GM19351 (cell line): ENCODE measurements at regions not wholly inside any gene's neighbourhood (a gene's known extent, or its start where the extent isn't known, plus 50 kb on each side); places are given as distances from the start of the nearest gene placed in this dataset.

Experiments used
- ATAC-seq: cut with Tn5 transposase; IDR thresholded peaks from one replicate; pipeline ENCODE4 v1.9.1; 2021; ENCODE audit warnings: mild to moderate bottlenecking, moderate library complexity; ENCODE audit not compliant: unreplicated experiment

GRCh38 chr18:51397347-51397962 lies 200.0 kb upstream of the MEX3C start:
- ATAC-seq: no peak

GRCh38 chr18:51398104-51398503 lies 200.6 kb upstream of the MEX3C start:
- ATAC-seq: no peak

DNA sequence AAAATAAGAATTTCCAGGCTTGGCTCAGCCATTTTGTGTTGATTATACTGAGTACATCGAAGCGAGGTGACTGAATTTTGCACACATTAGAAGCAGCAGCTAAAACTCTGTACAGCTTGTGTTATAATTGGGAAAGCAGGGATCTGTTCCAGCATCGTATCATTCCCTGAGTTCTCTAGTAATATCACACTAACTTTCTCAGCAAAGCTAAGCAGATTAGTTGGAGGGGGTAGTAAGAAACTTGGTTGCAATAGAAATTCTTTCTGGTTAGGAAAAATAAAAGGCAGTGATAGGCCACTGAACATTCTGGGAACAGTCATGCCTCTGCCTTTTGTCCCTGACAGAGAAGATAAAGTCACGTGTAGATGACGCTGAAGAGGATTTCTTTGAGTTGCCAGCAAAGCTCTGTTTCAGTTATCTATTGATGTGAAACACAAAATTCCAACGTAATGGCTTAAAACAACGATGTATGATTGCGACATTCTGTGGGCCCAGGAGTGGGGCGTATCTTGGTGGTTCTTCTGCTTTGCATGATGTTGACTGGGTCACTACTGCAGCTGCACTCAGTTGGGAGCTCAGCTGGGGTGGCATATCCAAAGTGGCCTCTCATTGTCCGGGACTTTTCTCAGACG lies 202.1 kb upstream of the MEX3C start:
- ATAC-seq: no peak

DNA sequence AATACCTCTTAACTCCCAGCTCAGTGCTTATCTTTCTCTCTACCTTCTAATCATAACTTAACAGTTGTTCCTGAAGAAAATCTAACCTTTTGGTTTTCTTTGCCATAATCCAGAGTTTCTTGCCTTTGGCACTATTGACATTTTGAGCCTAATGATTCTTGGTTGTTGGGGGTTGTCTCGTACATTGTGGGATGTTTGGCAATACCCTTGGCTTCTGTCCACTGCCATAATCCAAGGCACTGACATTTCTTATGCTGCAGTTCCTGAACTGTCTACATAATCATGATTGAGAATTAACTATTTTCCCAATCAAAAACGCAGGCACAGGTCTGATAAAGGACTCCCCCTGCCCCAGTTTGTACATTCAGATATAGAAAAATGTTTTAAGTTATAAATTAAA lies 203.2 kb upstream of the MEX3C start:
- no peak for ATAC-seq

DNA sequence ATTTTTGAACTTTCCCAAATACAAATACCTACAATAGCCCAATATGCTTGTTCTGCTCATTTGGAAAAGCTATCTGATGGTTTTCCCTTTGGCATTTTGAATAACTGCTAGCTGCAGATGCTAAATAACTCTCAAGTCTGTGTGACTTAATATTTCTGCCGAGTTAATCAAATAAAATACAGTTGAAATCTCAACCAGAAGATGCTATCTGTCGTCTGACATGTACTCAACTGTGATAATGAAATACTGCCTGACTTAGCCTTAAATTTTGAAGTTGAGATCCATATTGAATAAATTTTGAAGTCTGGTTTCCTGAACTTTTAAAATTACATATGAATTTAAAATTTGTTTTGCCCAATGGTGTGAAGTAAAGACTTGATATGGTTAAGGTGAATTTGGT lies 204.4 kb upstream of the MEX3C start:
- no peak for ATAC-seq

DNA sequence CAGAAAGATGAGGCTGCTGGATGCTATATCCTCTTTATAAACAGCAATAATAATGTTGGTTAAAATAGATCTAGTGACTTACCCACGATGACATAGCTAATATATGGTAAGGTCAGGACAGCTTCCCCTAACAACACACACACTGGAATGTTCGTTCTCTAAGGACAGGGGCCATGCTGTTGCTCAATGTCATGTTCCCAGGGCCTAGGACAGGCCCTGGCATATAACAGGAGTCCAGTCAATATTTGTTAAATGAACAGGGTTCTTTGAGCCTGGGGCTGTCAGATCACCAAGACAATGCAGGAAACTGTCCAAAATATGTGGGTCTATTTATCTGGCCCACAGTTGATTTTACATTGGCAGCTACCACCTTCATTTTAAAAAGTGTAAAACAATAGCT lies 207.1 kb upstream of the MEX3C start:
- no peak for ATAC-seq

DNA sequence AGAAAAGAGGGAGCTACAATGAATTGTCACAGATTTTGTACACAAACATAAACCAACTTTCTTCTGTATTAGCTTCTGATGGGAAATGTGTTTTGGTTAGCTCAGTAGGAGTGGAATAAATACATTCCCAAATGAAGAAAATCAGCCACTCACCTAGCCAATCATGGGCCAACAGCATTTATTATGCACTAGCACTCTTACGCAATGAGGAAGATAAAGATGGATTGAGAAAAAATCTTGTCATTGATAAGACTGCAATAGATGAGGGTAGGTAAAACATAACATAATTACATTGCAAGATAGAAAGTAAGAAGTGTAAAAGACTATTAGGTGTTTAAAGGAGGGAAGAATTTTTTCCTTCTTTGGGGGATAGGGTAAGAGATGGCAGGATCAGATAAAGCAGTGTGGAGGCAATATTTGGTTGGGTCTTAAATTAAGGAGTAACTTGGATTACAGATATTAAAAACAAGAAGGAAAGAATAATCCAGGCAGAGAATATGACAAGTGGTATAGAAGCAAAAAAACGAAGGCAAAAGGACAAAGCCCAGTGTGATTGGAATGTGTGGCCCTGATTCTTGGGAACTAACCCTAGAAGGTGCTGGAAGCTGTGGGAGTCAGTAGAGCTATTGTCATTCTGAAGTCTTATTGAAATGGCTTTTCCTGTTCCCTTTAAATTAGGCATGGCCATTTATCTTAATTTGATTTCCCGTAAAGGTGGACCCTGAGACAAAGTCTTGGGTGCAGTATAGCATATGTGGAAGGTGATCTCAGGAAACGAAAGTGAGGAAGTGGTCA lies 208.4 kb upstream of the MEX3C start:
- no peak for ATAC-seq

DNA sequence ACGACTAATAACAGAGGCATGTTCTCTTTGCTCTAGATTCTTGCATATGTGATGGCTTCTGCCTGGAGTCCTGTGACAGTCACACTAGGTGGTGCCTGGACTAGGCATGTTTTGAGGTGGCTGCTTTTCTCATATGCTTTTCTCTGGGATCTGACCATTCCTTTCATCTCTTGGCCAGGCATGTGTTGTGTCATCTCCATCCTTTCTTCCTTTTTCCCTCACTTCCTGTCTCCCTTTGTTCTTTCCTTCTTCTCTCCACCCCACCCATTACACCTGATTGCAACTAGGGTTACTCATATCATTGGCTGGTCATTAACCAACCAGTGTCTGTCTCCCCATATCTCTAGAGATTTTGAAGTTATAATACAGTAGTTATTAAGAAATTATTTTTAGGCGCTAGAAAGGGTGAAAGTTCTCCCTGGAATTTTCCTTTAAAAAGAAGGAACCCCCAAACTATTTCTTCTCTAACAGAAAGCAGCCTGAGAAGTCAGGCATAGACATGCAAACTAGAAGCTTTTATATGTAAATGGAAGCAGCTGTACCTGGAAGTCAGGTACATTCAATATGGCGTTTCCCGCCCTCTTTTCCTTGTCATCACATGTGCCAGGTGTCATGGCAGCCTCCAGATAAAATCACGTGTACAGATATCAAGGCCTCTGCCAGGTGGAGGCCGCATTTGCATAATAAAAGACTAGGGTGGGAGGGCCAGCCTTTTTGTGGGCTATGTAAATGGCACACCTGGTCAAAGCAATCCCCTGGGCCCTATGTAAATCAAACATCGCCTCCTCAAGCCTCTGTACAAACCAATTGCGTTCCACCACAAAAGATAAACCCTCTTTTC lies 220.4 kb upstream of the MEX3C start:
- ATAC-seq: no peak

GRCh38 chr18:51425475-51425874 lies 228.0 kb upstream of the MEX3C start:
- peak; percentile 80 for ATAC-seq

DNA sequence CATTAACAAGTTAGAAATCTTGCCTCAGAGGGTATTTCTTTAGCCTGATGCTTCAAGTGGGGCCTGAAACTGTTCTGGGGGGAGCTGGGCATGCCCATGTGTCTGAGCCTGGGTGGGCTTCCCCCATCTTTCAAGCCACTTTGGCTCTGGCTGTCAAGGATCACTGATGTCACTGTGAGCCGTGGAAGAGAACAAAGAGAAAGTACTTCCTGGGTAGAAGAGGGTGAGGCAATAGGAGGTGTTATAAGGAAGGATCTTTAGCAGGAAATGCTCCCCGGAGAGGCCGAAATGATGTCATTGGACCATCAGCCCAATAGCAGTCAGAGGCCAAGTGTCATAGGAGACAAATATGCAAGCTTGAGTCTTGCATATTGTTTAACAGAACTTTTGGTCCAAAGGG lies 228.4 kb upstream of the MEX3C start:
- ATAC-seq: peak; percentile 55

- ATAC-seq: no peak
Observed at GRCh38 chr18:51426996-51427395, 229.5 kb upstream of the MEX3C start.

GRCh38 chr18:51429644-51430043 lies 232.2 kb upstream of the MEX3C start:
- ATAC-seq: no peak

DNA sequence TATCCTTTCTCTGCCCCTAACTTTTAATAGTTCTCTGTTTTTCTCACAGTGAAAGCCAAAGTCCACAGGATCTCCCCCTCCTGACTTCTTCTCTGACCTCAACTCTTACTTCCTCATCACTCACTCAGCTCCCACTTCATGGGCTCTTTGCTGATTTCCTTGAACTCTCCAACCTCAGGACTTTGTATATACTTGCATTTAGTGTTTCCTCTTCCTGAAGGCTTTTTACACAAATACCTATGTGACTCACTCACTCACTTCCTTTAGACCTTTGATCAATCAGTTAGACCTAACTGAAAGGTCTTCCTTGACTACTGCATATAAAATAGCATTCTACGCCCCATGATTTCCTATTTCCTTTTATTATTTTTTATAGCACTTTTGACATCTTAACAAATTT lies 233.1 kb upstream of the MEX3C start:
- ATAC-seq: no peak

DNA sequence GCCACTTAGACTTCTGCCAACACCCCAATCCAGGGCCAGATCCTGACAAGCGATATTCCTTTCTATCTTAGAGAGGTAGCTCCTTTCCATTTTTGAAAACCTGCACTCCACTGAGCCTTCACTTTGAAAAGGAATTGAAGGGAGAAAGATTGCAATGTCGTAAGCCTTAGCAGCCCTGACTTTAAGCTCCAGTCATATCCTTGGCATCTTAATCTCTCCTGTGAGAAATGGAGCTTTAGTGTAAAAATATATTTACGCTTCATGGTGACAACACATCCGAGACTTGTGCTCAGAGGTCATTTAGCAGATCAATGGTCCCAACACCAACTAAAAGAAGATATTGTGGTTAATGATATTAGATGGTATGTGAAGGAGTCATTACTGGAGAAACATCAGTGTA lies 235.8 kb upstream of the MEX3C start:
- ATAC-seq: no peak

DNA sequence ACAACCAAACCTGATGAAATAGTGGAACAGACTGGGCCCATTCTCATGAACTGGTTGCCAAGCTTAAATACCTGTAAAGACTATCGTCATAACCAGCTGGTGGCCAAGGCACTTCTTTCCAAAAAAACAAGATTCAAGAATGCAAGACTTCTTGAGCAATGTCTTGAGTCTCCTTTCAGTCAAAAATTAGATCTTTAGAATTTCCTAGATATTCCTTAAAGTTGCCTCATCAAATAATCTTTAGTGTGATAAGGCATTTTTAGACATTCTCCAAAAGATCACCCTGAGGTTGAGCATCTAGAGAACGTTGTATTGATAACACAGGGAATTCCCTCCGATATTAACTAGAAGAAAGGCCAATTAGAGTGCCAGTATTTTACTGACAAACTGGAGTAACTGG lies 236.4 kb upstream of the MEX3C start:
- ATAC-seq: no peak

DNA sequence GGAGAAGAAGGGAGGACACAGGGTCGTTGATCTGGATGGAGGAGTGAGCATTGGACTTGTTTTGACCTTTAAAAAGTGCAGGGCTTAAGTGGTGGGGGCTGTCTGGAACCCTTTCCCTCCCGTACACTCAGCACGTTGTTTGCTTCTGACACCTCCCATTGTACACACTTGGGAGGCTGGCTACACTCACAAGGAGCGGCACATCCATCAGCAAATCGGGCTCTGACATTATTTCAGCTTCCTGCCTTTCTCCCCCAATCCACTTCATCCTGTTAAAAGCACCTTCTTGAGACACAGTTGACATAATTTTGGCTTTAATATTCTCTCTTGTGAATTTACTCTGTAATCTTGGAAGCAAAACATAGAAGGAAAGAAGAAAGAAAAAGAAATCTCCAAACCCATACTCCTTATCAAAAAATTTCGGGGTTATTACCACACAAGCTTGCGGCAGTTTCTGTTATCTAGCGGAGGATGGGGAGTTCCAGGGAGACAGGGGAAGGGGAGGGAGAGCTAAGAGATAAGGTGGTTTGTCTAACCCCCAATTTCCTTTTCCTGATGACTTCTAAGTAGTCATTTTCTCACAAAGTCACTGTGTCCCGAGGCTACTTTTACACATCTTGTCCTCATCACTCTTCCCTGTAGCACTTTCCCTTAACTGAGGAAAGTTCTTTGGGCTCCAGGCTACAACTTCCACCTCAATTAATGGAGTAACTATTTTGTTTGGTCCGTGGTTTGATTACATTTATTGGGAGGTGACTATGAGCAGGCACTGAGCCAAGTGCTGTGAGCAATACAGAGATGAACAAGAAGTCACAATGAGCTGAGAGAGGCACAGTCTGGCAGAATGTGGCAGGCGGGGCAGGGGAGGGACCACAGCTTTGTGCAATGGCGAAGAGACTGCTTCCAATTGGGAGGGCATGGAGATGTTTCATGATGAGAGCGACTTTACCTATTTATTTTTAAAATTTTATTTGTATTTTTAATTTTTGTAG lies 240.1 kb upstream of the MEX3C start:
- ATAC-seq: no peak

DNA sequence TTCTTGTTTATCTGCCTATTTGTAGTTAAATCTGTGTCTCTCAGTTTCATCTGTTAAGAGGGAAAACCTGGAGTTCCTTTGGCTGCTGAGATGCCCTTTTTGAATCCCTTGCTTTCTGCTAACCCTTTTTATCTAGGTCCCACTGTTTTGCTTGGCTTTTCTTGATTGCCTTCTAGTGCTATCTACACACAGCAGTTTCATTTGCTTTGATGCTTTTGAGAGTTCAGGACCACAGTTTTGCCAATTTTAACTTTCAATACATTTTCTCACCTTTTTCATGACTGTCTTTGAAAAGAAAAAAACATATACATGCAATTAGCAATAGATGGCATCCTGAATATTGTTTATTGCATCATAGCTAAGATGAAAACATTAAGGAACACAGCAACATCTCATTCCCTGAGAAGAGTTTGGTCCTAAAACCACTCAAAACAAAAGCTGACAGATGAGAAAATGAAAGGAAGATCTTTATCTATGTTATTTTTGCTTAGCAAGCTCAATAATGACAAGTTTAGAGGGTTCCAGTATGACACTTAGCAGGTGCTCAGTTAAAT lies 241.4 kb upstream of the MEX3C start:
- ATAC-seq: no peak

DNA sequence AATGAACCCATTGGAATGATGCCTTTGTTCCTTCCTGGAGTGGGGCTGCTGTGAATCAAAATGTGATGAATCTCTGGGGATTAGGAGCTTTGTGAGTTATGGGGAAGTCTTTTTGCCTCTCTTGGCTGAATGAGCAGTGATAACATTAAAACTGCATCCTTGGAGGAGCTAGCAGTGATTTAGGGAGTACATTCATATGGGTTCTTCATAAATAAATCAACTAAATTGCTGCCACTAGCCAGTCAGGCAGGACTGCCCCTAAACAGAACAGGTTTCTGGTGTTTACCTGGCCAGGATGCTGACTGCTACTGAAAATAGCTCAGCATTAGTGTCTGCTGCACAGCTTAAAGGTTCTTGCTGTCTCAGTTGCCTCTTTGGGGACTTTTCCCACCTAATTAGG lies 244.5 kb upstream of the MEX3C start:
- ATAC-seq: no peak

GRCh38 chr18:51446571-51447210 lies 249.2 kb upstream of the MEX3C start:
- ATAC-seq: no peak
